ENCODE measurements at regions not wholly inside any gene's neighbourhood (a gene's known extent, or its start where the extent isn't known, plus 50 kb on each side); places are given as distances from the start of the nearest gene placed in this dataset.

GRCh38 chr3:34294240-34294639, 495.8 kb downstream of the PDCD6IP start:
- DNase-seq (ENCODE audit: low spot score): no peak

GRCh38 chr3:34296796-34297195, 498.4 kb downstream of the PDCD6IP start:
- DNase-seq (ENCODE audit: low spot score): no peak

GRCh38 chr3:34298653-34299052, 500.2 kb downstream of the PDCD6IP start:
- no peak for DNase-seq (ENCODE audit: low spot score)

GRCh38 chr3:34300621-34301020, 502.2 kb downstream of the PDCD6IP start:
- DNase-seq (ENCODE audit: low spot score): no peak

- no peak for DNase-seq (ENCODE audit: low spot score)
These were observed 502.9 kb downstream of the PDCD6IP start for GRCh38 chr3:34301313-34301712.

- no peak for DNase-seq (ENCODE audit: low spot score)
These were observed 506.8 kb downstream of the PDCD6IP start for GRCh38 chr3:34305266-34305665.

GRCh38 chr3:34312684-34313083, 514.3 kb downstream of the PDCD6IP start:
- no peak for DNase-seq (ENCODE audit: low spot score)

GRCh38 chr3:34319881-34320280, 521.5 kb downstream of the PDCD6IP start:
- no peak for DNase-seq (ENCODE audit: low spot score)

GRCh38 chr3:34323517-34323916, 525.1 kb downstream of the PDCD6IP start:
- DNase-seq (ENCODE audit: low spot score): no peak

- DNase-seq (ENCODE audit: low spot score): no peak
These were observed 548.2 kb downstream of the PDCD6IP start for GRCh38 chr3:34346656-34347055.

GRCh38 chr3:34351882-34352777, 553.7 kb downstream of the PDCD6IP start:
- no peak for DNase-seq (ENCODE audit: low spot score)

- DNase-seq (ENCODE audit: low spot score): no peak
These were observed 554.4 kb downstream of the PDCD6IP start for GRCh38 chr3:34352778-34353331.

GRCh38 chr3:34357461-34357860, 559.0 kb downstream of the PDCD6IP start:
- DNase-seq (ENCODE audit: low spot score): no peak

GRCh38 chr3:34359064-34359463, 560.6 kb downstream of the PDCD6IP start:
- DNase-seq (ENCODE audit: low spot score): no peak

GRCh38 chr3:34360713-34361112, 562.3 kb downstream of the PDCD6IP start:
- no peak for DNase-seq (ENCODE audit: low spot score)

GRCh38 chr3:34361921-34362320, 563.5 kb downstream of the PDCD6IP start:
- no peak for DNase-seq (ENCODE audit: low spot score)

- no peak for DNase-seq (ENCODE audit: low spot score)
These were observed 564.5 kb downstream of the PDCD6IP start for GRCh38 chr3:34362910-34363309.

GRCh38 chr3:34363881-34364280, 565.5 kb downstream of the PDCD6IP start:
- no peak for DNase-seq (ENCODE audit: low spot score)

- DNase-seq (ENCODE audit: low spot score): no peak
These were observed 565.9 kb downstream of the PDCD6IP start for GRCh38 chr3:34364335-34364734.

GRCh38 chr3:34365231-34365630, 566.8 kb downstream of the PDCD6IP start:
- DNase-seq (ENCODE audit: low spot score): no peak

GRCh38 chr3:34365771-34366170, 567.3 kb downstream of the PDCD6IP start:
- no peak for DNase-seq (ENCODE audit: low spot score)

- DNase-seq (ENCODE audit: low spot score): no peak
These were observed 569.1 kb downstream of the PDCD6IP start for GRCh38 chr3:34367521-34367920.

GRCh38 chr3:34374521-34374920, 576.1 kb downstream of the PDCD6IP start:
- no peak for DNase-seq (ENCODE audit: low spot score)

- DNase-seq (ENCODE audit: low spot score): no peak
These were observed 578.3 kb downstream of the PDCD6IP start for GRCh38 chr3:34376691-34377090.
